Ishikawa (cell line): ENCODE measurements at regions not wholly inside any gene's neighbourhood (a gene's known extent, or its start where the extent isn't known, plus 50 kb on each side); places are given as distances from the start of the nearest gene placed in this dataset.

Source experiments
- CEBPB ChIP-seq: IDR thresholded peaks from 2 replicates; pipeline ENCODE4 v1.6.1; 2012
- CREB1 ChIP-seq: IDR thresholded peaks from 2 replicates; pipeline ENCODE4 v1.6.1; 2012; ENCODE audit warnings: low read depth
- EGR1 ChIP-seq: IDR thresholded peaks from 2 replicates; pipeline ENCODE4 v1.6.1; 2012
- EP300 ChIP-seq: IDR thresholded peaks from 2 replicates; pipeline ENCODE4 v1.6.1; 2012; ENCODE audit warnings: borderline replicate concordance
- FOXM1 ChIP-seq: IDR thresholded peaks from 2 replicates; pipeline ENCODE4 v1.6.1; 2012; ENCODE audit warnings: low read depth, borderline replicate concordance
- MAX ChIP-seq: IDR thresholded peaks from 2 replicates; pipeline ENCODE4 v1.6.1; 2012
- NFIC ChIP-seq: IDR thresholded peaks from 2 replicates; pipeline ENCODE4 v1.6.1; 2012
- RAD21 ChIP-seq: IDR thresholded peaks from 2 replicates; pipeline ENCODE4 v1.6.1; 2012; ENCODE audit warnings: low read depth
- REST ChIP-seq: IDR thresholded peaks from 2 replicates; pipeline ENCODE4 v1.6.1; 2012; ENCODE audit warnings: low read depth, mild to moderate bottlenecking
- TAF1 ChIP-seq: IDR thresholded peaks from 2 replicates; pipeline ENCODE4 v1.6.1; 2012; ENCODE audit warnings: low read depth, mild to moderate bottlenecking
- TCF12 ChIP-seq: IDR thresholded peaks from 2 replicates; pipeline ENCODE4 v1.6.1; 2012; ENCODE audit warnings: low read depth
- TEAD4 ChIP-seq: IDR thresholded peaks from 2 replicates; pipeline ENCODE4 v1.6.1; 2012
- YY1 ChIP-seq: IDR thresholded peaks from 2 replicates; pipeline ENCODE4 v1.6.1; 2012; ENCODE audit warnings: low read depth
- ZBTB7A ChIP-seq: IDR thresholded peaks from 2 replicates; pipeline ENCODE4 v1.6.1; 2012; ENCODE audit warnings: low read depth
- TF ChIP-seq, protein P1 (sequence below): IDR thresholded peaks from 2 replicates; pipeline ENCODE4 v1.6.1; 2012

DNA sequence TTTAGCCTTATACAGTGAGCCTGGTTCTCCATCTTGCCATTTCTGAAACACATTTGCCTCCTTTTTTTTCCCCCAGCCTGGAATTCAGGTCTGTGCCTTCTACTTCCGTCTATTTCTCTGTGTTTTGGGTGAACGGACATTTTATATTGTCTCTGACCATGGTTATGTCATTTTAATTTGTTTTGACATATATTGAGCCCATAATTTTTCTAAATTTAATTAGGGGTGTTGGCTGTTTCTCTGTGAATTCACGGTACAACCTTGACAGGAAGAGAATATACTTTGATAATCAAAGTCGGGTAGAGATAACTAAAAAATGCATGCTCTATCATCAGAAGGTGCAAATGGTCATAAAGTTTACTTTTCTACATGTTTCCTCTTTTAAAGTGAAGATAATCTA, 361.4 kb downstream of the VGLL3 start:
- no peak for TF ChIP-seq CEBPB
- TF ChIP-seq ZBTB7A: no peak
- no peak for TF ChIP-seq TEAD4
- TF ChIP-seq FOXM1: no peak
- TF ChIP-seq EGR1: no peak
- TF ChIP-seq CREB1: no peak
- no peak for TF ChIP-seq RAD21
- TF ChIP-seq TCF12: no peak
- no peak for TF ChIP-seq YY1
- TF ChIP-seq MAX: no peak
- TF ChIP-seq, protein P1, sequence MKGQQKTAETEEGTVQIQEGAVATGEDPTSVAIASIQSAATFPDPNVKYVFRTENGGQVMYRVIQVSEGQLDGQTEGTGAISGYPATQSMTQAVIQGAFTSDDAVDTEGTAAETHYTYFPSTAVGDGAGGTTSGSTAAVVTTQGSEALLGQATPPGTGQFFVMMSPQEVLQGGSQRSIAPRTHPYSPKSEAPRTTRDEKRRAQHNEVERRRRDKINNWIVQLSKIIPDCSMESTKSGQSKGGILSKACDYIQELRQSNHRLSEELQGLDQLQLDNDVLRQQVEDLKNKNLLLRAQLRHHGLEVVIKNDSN: no peak
- no peak for TF ChIP-seq EP300
- no peak for TF ChIP-seq TAF1
- no peak for TF ChIP-seq REST
- no peak for TF ChIP-seq NFIC

- no peak for TF ChIP-seq EGR1
- TF ChIP-seq FOXM1: no peak
- no peak for TF ChIP-seq ZBTB7A
- TF ChIP-seq EP300: no peak
- TF ChIP-seq REST: no peak
- no peak for TF ChIP-seq RAD21
- TF ChIP-seq CREB1: no peak
- TF ChIP-seq NFIC: no peak
- TF ChIP-seq YY1: no peak
- no peak for TF ChIP-seq CEBPB
- no peak for TF ChIP-seq TCF12
- TF ChIP-seq, protein P1: no peak
- no peak for TF ChIP-seq MAX
- TF ChIP-seq TEAD4: no peak
- no peak for TF ChIP-seq TAF1
These were observed 366.8 kb downstream of the VGLL3 start for GRCh38 chr3:86624192-86624591.

GRCh38 chr3:86618706-86619105, 372.2 kb downstream of the VGLL3 start:
- TF ChIP-seq TEAD4 (no peak), REST (no peak), CREB1 (no peak), EP300 (no peak), RAD21 (no peak), MAX (no peak)

DNA sequence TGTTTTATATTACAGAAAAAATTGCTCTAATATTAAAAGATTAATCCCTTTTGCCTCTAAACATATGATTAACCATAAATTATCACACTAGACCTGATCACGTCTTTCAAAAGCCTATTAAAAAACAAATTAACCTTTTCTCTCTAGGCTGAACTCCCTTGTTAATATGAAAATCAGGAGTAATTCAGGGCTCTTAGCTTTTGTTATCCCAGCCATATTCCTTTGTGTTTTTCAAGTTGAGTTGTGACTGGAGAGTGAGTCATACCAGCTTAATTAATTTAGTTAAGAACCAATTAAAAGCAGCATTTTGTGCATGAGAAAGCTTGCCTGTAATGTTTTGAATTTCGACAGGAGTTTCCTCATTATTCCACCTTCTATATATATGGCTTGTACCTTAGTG, 385.8 kb downstream of the VGLL3 start:
- TF ChIP-seq RAD21: no peak
- no peak for TF ChIP-seq CREB1
- TF ChIP-seq TEAD4: no peak
- TF ChIP-seq TCF12: no peak
- TF ChIP-seq REST: no peak
- TF ChIP-seq EGR1: no peak
- TF ChIP-seq YY1: no peak
- TF ChIP-seq, protein P1: no peak
- no peak for TF ChIP-seq FOXM1
- TF ChIP-seq TAF1: no peak
- no peak for TF ChIP-seq NFIC
- no peak for TF ChIP-seq MAX
- TF ChIP-seq CEBPB: no peak
